ENCODE measurements at regions not wholly inside any gene's neighbourhood (a gene's known extent, or its start where the extent isn't known, plus 50 kb on each side); places are given as distances from the start of the nearest gene placed in this dataset.

DNA sequence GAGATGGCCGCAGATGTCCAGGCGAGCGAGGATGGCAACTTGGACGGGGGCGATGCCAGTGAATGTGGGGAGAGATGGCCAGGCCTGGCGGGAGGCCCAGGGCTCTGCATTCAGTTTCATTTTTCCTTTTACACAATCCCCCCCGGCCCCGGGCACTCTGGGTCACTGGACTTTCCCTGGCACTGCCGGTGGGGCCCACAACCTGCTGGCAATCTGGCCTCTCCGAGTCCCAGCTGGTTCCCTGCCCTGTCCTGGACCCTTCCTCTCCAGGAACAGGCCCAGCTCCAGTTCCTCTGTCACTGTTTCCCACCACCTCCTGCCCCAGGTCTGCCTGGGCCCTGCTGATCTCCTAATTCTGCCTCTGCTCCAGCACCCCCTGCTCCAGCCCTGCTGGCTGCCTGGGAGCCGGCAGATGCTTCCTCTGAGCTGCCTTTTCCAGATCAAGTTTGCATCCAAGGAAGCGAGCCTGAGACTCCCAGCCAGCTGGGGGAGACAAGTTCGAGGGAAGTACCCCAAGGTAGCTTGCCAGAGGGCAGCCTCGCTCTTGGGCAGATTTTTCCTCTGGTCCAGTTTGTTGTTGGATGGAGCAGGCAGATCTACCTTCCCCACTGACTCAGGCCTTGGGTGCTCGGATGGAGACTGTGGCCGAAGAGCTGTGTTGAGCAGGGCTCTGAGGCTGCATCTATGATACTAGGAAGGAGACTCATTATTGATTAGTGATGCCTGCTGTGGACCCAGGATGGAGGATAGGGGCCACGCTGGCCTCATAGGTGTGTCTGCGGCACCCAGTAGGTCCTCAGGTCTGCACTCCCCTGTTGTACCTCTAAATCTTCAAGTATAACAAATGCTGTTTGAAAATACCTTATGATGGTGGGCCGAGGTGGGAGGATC, 83.2 kb downstream of the CEBPB start:
- no peak for DNase-seq (ENCODE audit: low read depth in 2 of 2)

DNA sequence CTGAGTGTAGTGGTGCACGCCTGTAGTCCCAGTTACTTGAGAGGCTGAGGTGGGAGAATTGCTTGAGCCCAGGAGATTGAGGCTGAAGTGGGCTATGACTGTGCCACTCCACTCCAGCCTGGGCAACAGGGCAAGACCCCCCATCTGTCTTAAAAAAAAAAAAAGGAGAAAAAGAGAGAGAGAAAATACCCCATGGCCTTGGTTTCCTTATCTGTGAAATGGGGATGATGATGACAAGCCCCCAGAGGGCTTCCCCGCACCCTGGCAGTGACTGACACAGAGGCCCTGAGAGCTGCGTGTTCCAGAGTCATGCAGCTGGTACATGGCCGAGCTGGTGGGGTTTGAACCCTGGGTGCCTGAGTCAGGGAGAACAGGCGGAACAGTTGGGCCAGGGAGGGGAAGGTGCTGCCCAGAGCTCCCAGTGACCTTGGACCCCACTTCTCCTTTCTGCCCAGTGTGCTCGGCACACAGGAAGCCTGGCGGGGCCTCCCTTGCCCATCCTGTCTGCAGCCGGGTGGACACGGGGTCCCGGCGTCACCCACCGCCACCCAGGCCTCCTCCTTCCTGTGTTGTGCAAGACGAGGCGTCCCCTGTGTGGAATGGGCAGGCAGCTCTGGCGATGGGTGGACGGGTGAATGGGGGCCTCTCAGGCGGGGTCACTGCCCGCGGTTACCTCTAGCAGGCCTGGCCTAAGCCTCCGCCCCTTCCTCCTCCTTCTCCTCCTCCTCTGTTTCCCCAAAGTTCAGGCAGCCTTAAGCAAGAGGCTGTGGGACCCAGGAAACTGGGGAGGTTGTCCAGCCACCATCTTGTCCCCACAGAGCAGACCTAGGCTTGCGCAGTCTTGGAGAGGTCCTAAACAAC, 84.2 kb downstream of the CEBPB start:
- no peak for DNase-seq (ENCODE audit: low read depth in 2 of 2)

DNA sequence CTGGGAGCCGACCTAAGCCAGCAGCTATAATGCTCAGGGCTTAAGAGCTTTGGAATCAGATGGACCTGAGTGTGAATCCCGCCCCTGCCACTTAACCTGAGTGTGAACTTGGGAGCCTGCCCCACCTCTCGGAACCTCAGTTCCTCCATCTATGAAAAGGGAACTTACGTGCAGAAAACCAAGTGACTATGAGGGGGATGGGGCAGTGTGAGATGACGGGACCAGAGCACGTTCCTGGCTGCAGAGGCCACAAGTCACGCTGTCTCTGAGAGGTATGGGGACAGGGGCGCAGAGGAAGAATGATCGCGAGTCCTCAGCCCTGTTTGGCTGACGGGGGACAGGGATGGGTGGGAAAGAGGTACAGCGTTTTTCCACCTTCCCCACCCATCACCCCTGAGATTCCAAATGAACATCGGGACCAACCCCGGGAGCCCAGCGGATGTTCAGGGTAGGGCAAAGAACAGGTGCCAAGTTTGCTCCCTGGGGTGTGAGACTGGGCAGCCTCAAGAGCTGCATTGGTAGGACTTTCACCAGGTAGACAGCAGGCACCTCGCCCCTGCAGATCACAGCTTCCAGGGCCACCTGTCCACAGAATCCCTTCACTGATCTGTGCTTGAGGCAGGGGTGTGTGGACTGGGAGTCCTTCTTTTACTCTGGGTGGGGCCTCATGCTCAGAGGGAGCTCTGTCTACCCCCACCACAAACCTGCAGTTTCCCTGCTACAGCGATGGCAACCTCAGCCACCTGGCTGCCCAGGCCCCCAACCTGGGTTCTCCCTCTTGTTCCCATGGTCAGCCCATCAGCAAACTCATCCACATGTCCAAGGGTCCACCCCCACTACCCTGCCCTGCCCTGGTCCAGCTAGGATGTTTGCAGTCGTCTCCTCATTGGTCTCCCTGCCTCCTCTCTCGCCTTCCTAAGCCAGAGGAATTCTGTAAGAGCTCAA, 85.8 kb downstream of the CEBPB start:
- no peak for DNase-seq (ENCODE audit: low read depth in 2 of 2)

DNA sequence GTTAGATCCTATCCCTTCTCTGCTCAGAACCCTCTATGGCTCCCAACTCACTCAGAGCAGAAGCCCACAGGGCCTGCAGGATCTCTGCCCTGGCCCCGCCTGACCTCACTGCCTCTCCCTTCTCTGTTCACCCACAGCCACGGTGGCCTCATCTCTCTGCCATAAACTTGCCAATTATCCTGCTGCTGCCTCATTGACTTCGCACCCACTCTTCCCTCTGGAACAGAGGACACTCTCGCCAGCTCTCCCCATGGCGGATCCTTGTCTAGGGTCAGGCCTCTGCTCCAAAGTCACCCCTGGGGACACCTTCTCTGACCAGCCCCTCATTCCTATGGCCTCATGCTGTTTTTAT, 86.4 kb downstream of the CEBPB start:
- no peak for DNase-seq (ENCODE audit: low read depth in 2 of 2)

DNA sequence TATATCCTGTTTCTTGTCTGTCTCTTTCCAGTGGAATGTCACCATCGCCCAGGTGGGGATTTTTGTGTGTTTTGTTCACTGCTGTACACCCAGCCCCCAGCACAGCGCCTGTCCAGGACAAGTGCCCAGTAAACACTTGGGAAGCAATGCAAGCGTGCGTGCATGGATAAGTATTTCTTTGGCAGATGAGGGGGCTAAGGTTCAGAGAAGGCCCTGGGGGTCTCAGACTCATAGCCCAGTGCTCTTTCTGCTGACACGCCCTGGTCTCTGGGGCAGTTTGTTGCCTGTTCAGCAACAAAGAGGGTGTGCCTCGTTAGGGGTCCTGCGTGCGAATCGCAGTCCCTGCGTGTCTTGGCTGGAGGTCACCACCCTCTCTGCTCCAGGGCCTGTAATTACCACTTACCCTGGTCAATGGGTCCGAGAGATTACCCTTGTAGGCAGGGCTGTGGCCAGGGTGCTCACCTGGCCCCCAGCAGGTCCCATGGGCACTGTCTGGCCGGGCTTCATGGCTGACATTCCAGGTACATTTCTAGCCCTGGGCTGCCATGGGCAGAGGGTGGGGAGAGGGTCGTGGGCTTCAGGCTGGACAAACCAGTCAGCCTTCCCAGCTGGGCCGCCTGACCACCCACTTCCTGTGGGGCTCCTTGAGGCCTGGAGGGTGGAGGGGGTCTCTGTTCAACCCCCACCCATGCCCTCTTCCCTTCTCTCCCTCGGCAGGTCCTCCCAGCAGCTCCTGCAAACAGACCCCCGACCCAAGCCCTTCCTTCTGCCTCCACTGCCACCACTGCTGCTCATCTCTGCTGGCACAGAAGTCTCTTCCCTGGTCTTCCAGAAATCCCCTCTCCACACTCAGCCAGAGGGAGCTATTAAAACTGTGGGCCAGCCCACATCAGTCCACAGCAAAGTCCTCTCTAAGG, 87.1 kb downstream of the CEBPB start:
- DNase-seq (ENCODE audit: low read depth in 2 of 2): no peak

DNA sequence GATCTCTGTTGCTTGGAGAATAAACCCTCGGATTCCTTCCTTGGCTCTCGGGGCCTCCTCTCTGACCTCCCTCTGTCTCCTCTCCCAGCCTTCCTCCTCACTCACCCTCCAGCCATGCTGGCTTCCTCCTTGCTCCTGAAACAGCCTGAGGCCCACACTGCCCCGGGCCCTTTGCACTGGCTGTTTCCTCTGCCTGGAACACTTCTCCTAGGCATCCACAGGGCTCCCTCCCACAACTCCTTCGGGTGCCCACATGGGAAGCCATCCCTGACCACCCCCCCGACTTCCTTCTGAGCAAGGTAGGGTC, 87.7 kb downstream of the CEBPB start:
- DNase-seq (ENCODE audit: low read depth in 2 of 2): no peak

DNA sequence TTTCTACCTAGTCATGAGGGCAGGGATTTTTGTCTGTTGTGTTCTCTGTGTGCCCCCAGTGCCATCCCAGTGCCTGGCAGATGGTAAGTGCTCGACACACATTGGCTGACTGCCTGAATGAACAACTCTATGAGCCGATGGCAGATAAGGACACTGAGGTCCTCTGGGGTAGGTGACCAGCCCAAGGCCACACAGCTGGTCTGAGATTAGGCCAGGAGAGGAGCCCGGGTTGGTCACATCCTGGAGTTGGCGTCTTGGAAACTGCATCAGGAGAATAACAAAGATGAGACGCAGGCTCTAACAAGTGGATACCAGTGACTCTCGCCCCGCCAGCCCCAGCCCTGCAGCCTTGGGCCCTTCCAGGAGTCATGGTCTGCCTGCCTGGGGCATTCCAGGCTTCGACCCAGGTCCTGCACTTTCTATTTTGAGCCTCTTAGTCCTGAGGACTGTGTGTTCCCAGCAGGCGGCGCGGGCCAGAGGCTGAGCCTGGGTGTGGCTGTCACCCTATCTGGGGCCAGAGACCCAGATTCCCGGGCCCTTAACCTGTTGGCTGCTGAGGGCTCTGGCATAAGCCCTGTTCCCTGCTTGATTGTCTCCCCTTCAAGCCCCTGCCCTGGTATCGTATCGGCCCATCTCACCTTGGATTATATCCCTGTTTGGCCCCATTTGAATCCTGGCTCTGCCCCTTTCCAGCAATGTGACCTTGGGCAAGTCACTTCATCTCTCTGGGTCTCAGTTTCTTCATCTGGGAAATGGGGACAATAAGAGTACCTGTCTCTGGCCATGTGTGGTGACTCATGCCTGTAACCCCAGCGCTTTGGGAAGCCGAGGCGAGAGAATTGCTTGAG, 88.3 kb downstream of the CEBPB start:
- DNase-seq (ENCODE audit: low read depth in 2 of 2): no peak

DNA sequence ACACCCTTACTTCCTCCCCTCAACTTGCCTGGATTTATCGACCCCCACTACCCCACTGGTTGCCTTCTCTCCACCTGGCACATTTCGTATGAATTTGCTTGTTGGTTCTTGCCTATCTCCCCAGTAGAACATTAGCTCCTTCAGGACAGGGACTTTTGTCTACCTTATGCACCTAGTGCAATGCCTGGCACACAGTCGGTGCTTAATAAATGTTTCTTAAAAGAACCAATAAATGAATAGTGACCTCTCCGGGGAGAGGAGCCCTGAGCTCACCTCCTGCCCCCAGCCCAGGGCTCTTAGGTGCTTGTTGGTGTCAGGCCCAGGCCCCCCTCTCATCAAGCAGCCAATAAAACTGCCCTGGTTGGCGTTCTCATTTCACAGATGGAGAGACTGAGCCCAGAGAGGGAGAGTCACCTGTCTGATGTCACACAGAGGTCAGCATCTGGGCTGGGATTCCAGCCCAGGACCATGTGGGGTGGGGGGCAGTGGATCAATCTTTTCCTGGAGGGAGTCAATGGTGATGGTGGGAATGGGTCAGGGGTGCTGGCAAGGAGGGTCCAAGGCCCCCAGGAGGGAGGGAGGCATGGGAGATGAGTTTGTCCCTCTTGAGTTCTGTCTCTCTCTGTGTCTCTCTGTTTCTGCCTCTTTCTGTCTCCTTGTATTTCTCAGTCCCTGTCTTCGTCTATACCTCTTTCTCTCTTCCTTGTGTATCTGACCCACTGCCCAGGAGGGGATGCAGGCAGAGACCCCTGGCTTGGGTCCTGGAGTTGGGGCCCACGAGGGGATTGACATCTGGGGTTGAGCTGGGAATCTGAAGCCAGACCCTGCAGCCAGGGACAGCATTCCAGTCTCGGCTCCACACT, 89.6 kb downstream of the CEBPB start:
- no peak for DNase-seq (ENCODE audit: low read depth in 2 of 2)

DNA sequence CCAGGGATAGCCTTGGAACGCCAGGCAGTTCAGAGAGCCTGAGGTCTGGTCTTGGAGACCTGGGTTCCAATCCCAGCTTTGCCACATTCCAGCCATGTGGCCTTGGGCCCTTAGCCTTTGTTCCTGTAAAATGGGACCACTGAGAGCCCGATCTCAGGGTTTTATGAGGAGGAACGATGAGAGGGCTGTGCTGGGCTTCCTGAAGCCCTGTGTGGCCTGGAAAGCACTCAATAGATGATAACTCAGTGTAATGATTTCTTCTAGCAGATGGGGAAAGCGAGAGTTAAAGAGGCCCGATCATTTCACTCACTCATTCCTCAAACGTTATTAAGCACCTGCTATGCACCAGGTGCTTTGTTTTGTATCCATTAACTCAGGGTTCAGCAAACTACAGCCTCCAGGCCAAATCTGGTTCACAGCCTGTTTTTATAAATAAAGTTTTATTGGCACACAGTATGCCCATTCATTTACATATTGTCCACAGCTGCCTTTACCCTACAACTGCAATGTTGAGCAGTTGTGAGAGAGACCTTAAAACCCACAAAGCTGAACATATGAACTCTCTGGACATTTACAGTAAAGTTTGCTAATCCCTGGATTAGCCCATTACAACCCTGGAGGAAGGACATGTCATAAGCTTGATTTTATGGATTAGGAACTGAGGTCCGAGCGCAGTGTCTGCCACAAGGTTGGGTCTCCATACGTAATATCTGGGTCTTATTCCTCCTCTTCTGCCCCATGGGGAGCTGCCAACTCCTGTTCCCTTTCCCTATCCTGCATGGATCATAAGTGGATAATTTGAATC, 90.4 kb downstream of the CEBPB start:
- DNase-seq (ENCODE audit: low read depth in 2 of 2): no peak

DNA sequence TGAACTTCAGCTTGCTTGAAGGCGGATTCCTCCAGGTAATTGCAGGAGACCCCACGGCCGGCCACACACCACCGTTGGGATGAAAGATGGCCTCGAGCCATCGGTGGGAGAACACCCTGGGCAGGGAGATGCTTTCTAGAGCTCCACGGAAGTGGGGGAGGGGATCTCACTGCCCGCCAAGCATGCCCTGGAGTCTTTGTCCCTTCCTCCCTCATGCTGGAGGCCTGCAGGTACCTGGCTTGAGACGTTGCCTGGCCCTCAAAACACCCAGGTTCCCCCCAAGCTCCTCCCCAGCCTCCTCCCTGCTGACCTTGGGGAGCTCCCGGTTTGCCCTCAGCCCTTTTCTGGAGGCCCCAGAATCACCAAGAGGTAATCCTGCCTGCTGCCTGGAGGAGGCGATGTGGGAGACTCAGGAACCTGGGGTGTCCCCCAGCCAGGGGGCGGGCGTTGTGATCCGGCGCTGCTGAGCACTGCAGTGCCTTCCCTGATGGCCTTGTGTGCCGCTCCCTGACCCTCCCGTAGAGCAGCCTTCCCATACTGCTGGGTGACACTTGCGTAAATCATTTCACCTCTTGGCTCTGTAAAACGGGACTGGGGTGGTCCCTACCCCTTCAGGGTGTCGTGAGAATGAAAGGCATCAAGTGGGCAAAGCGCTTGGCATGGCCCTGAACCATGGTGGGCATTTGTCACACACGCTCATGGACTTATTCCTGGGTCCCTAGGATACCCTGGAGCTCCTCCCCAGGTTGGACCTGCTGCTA, 91.4 kb downstream of the CEBPB start:
- no peak for DNase-seq (ENCODE audit: low read depth in 2 of 2)

DNA sequence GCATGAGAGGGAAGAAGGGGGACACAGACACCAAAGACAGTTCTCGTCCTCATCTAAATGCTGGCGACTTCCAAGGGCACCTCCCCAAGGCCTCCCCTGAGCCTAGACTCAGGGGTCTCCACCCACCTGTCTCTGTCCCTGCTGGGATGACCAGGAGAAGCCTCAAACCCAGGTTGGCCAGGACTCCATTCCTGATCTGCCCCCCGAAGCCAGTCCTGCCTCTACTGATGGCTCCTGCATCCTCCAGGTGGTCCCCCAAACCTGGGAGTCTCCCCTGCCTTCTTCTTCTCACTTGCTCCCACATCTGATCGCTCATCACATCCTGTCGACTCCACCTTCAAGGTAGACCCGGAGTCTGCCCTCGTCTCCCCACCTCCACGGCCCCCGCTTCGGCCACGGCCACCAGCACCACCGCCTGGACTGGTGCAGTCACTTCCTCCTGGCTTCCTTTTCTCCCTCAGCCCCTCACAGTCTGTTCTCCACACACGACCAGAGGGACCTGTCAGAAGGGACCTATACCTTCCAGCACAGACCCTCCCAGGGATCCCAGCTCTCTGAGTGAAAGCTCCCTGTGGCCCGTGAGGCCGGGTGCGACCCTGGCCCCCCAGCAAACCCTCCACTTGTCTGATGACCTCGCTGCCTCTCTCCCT, 92.1 kb downstream of the CEBPB start:
- no peak for DNase-seq (ENCODE audit: low read depth in 2 of 2)

DNA sequence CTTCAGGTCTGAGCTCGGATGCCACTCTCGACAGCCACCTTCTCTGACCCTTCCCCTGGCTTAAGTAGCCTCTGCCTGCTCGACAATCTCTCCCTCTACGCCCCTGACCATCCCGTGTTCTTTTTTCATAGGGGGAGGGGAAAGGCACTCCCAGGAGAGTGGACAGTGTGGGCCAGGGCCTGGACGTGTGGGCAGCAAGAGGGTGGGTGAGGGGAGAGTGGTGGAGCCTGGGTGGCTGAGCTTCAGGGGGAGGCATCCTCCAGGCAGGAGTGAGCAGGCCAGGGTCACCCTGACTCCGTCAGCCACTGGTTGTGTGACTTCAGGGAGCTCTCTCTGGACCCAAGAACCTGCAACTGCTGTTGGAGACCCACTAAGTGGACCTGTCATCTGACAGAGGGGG, 92.7 kb downstream of the CEBPB start:
- no peak for DNase-seq (ENCODE audit: low read depth in 2 of 2)

DNA sequence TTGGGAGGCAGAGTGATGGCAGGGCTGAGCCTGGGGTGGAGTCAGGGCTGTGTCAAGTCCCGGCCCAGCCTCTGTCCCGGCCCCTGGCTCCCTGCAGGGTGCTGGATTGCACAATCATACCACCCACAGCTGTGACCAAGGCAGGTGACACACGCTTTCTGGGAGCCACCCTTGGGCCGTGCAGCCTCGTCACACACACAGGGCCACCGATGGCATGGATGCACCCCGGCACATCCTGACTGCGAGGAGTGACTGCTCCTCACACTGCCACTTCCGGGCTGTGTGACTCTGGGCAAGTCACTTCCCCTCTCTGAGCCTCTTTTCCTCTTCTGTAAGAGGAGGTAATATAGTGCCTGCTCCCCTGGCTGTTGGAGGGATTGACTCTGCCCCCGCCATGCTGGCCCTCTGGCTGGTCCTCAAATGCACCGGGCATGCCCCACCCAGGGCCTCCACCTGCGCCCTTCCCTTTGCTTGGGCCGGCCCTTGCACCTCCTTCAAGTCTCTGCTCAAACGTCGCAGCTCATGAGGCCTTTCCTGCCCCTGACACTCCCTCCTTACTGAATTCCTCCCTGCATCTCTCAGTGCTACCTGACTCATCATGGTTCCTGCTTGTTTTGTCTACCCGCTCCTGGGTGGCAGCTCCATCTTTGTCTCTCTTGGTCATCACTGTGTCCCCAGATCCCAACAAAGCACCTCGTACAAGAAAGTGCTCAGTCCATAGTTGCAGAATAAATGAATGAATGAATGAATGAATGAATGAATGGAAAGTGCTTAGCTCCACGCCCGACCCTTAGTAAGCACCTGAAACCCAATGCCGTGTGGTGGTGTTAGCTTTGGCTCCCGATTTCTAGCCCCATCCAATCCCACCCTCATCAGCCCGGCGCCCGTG, 93.5 kb downstream of the CEBPB start:
- DNase-seq (ENCODE audit: low read depth in 2 of 2): no peak

DNA sequence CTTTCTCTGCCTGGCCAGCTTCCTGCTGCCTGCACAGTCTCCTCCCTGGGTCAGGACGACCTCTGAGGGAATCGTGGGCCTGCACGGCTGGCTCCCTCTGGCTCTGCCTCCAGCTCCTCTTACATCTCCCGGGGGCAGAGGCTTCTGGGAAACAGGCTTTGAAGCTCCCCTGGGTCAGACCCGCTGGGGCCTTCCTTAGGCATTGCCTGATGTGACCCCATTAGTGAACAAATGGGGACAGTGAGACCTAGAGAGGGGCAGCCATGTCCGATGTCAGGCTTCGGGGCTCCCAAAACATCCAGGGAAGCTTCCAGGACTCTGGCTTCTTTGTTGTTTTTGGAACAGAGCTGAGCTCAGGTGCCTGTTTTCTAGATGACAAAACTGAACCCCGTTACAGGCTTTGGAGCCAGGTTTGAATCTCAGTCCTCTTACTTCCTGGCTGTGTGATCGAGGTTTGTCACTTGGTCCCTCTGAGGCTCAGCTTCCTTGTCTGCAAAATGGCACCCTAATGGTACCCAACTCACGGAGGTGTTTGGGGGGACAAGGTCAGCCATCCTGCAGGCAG, 94.3 kb downstream of the CEBPB start:
- no peak for DNase-seq (ENCODE audit: low read depth in 2 of 2)

All from dermis microvascular lymphatic vessel endothelial cell (primary cell).